OCI-LY3 (cell line): ENCODE measurements at regions not wholly inside any gene's neighbourhood (a gene's known extent, or its start where the extent isn't known, plus 50 kb on each side); places are given as distances from the start of the nearest gene placed in this dataset.

Source experiments
- H2AFZ ChIP-seq: fragments of 200-600, 300-600 bp; shearing (Covaris generic); 2 replicates; pipeline ENCODE4 v1.6.0; 2014; ENCODE audit warnings: antibody characterized with exemption, low read depth, low read length
- H3K27ac ChIP-seq: fragments of 200-600, 300-600 bp; sonication (generic); 2 replicates; pipeline ENCODE4 v1.5.1; 2014; ENCODE audit warnings: mild to moderate bottlenecking, low read length, moderate library complexity, mixed read lengths
- H3K27me3 ChIP-seq: fragments of 200-600, 300-600 bp; sonication (generic); 2 replicates; pipeline ENCODE4 v1.6.1; 2014; ENCODE audit warnings: low read depth, low read length, mixed read lengths
- H3K36me3 ChIP-seq: fragments of 200-600, 300-600 bp; sonication (generic); replicated peaks from 2 replicates; pipeline ENCODE3; 2014; ENCODE audit warnings: low read depth, low read length, mixed read lengths
- H3K4me1 ChIP-seq: fragments of 300-600, 200-600 bp; sonication (generic); 2 replicates; pipeline ENCODE4 v1.6.1; 2014; ENCODE audit warnings: low read length, mixed read lengths
- H3K4me2 ChIP-seq: fragments of 200-600, 300-600 bp; sonication (generic); 2 replicates; pipeline ENCODE4 v1.6.1; 2014; ENCODE audit warnings: low read length, mixed read lengths
- H3K4me3 ChIP-seq: fragments of 300-600, 200-600 bp; sonication (generic); 2 replicates; pipeline ENCODE4 v1.5.1; 2014; ENCODE audit warnings: antibody characterized with exemption, mild to moderate bottlenecking, low read length, moderate library complexity
- H3K79me2 ChIP-seq: fragments of 300-600, 200-600 bp; shearing (Covaris generic); 2 replicates; pipeline ENCODE4 v1.6.1; 2014; ENCODE audit warnings: mild to moderate bottlenecking, low read length, mixed read lengths
- H3K9ac ChIP-seq: fragments of 300-600, 200-600 bp; shearing (Covaris generic); 2 replicates; pipeline ENCODE4 v1.6.0; 2014; ENCODE audit warnings: mild to moderate bottlenecking, low read length, moderate library complexity
- H3K9me3 ChIP-seq: fragments of 200-600, 300-600 bp; shearing (Covaris generic); 2 replicates; pipeline ENCODE4 v1.6.1; 2014; ENCODE audit warnings: low read length, mixed read lengths; ENCODE audit not compliant: insufficient read depth
- H4K20me1 ChIP-seq: fragments of 200-600, 300-600 bp; sonication (generic); 2 replicates; pipeline ENCODE4 v1.6.1; 2016; ENCODE audit warnings: low read length, mixed read lengths; ENCODE audit not compliant: insufficient read depth
- EZH2phosphoT487 ChIP-seq: fragments of 200-600 bp; shearing (Covaris generic); IDR thresholded peaks from 2 replicates; pipeline ENCODE4 v1.6.1; 2018; ENCODE audit warnings: antibody characterized with exemption, mixed run types, low read depth
- TF ChIP-seq, protein P1 (sequence below): fragments of 200-600, 300-600 bp; sonication (generic); IDR thresholded peaks from 2 replicates; pipeline ENCODE4 v1.5.1; 2014; ENCODE audit warnings: antibody characterized with exemption, low read length, low read depth

DNA sequence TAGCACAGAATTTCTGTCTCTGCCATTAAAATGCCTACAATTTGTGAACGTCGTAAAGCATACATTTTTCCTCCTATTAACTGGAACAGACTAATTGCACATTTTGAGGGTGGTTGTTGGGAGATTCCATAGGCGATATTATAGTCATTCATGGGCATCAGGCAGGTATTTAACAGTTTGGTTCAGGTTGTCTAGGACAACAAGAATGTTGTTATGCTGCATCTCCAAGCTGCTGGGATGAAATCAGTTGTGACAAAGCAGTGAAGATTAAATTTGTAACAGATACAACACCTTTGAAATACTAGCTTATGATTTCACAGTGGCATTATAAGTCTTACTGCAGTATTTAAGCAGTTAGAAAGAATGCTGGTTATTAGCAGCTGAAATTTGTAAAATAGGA, 339.7 kb upstream of the PITX2 start:
- no peaks in the 10 kb centered on the region for H3K9me3 ChIP-seq
- H3K4me3 ChIP-seq: no peak overlapping the region
- H3K27me3 ChIP-seq: no peaks in the 10 kb centered on the region
- no peaks in the 10 kb centered on the region for H3K4me1 ChIP-seq
- H3K36me3 ChIP-seq: no peaks in the 10 kb centered on the region
- no peak overlapping the region for H2AFZ ChIP-seq
- H3K27ac ChIP-seq: no peak overlapping the region
- no peaks in the 10 kb centered on the region for H3K79me2 ChIP-seq
- H3K9ac ChIP-seq: no peak overlapping the region
- H3K4me2 ChIP-seq: no peak overlapping the region
- H4K20me1 ChIP-seq: no peaks in the 10 kb centered on the region
- no peak for TF ChIP-seq EZH2phosphoT487
- TF ChIP-seq, protein P1, sequence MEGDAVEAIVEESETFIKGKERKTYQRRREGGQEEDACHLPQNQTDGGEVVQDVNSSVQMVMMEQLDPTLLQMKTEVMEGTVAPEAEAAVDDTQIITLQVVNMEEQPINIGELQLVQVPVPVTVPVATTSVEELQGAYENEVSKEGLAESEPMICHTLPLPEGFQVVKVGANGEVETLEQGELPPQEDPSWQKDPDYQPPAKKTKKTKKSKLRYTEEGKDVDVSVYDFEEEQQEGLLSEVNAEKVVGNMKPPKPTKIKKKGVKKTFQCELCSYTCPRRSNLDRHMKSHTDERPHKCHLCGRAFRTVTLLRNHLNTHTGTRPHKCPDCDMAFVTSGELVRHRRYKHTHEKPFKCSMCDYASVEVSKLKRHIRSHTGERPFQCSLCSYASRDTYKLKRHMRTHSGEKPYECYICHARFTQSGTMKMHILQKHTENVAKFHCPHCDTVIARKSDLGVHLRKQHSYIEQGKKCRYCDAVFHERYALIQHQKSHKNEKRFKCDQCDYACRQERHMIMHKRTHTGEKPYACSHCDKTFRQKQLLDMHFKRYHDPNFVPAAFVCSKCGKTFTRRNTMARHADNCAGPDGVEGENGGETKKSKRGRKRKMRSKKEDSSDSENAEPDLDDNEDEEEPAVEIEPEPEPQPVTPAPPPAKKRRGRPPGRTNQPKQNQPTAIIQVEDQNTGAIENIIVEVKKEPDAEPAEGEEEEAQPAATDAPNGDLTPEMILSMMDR: no peak

DNA sequence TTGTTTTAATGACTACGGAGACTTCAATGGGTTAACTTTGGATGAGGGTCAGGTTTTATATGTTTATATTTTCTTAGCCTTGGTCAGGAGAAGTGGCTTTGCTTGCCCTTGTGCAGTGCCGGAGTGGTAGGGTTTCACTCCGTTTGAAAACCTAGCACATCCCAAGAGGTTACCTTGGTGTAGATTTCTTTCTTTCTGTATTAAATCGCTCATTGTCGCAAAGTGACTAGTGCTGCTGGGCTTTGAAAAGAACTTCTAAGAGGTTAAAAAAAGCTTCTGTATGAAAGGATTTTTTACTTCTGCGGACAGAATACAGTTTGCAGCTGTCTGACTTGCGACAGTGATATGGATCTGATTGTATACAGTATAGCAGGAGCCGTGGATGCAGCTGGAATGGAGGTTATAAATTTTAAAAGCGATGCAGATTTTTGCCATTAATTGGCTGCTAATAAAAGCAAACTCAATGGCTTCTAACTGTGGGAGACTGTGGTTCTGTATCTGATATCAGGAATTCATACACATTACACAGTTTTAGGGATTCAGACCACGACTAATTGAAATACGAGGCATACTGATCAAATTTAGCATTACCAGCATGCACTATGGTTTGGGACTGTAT, 340.9 kb upstream of the PITX2 start:
- no peak overlapping the region for H3K27ac ChIP-seq
- H3K4me2 ChIP-seq: no peak overlapping the region
- no peak overlapping the region for H3K9ac ChIP-seq
- H3K79me2 ChIP-seq: no peaks in the 10 kb centered on the region
- no peaks in the 10 kb centered on the region for H3K27me3 ChIP-seq
- H2AFZ ChIP-seq: no peak overlapping the region
- H3K9me3 ChIP-seq: no peaks in the 10 kb centered on the region
- no peaks in the 10 kb centered on the region for H4K20me1 ChIP-seq
- H3K4me1 ChIP-seq: no peaks in the 10 kb centered on the region
- no peaks in the 10 kb centered on the region for H3K36me3 ChIP-seq
- no peak overlapping the region for H3K4me3 ChIP-seq
- no peak for TF ChIP-seq EZH2phosphoT487
- TF ChIP-seq, protein P1: no peak

- Histone ChIP-seq H3K4me2 (no peak overlapping the region), H3K79me2 (no peaks in the 10 kb centered on the region), H3K27me3 (0 out of 2 replicates have a peak, but pooled peaks cover 3% of the 10 kb centered on the region), H3K27ac (no peak overlapping the region), H3K9ac (no peak overlapping the region), H2AFZ (no peak overlapping the region), H3K4me3 (no peak overlapping the region), H4K20me1 (no peaks in the 10 kb centered on the region), H3K9me3 (no peaks in the 10 kb centered on the region), H3K36me3 (no peaks in the 10 kb centered on the region), H3K4me1 (no peaks in the 10 kb centered on the region)
- TF ChIP-seq EZH2phosphoT487: no peak
- TF ChIP-seq, protein P1: no peak
Observed at GRCh38 chr4:110967936-110968335, 345.1 kb upstream of the PITX2 start.

DNA sequence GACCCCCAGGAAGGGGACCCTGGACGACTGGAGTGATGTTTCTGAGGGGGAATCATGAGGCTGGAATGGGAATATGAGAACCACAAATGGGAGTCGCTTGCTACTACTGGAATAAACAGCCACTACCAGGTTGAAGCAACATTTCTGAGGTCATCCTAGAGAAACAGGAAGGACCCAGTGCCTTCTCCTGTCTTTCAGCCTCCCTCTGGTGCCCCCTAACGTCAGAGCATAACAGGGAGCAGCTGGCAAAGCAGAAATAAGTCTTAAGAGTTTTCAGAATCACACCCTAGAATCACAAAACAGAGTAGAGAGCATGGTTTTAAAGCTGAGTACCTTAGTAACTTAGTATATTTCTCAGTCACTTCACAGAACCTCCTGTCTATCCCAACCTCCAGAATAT, 347.8 kb upstream of the PITX2 start:
- Histone ChIP-seq H4K20me1 (no peaks in the 10 kb centered on the region), H3K4me1 (no peaks in the 10 kb centered on the region), H2AFZ (peak overlapping the region; percentile 80), H3K36me3 (no peaks in the 10 kb centered on the region), H3K9me3 (no peaks in the 10 kb centered on the region), H3K9ac (0 out of 2 replicates have a peak overlapping the region, but pooled peaks have one; percentile 34), H3K27me3 (0 out of 2 replicates have a peak, but pooled peaks cover 3% of the 10 kb centered on the region), H3K4me3 (peak overlapping the region; percentile 66), H3K79me2 (no peaks in the 10 kb centered on the region), H3K27ac (no peak overlapping the region), H3K4me2 (peak overlapping the region; percentile 64)
- no peak for TF ChIP-seq EZH2phosphoT487
- TF ChIP-seq, protein P1: peak; percentile 91
